ENCODE measurements at regions not wholly inside any gene's neighbourhood (a gene's known extent, or its start where the extent isn't known, plus 50 kb on each side); places are given as distances from the start of the nearest gene placed in this dataset.

DNA sequence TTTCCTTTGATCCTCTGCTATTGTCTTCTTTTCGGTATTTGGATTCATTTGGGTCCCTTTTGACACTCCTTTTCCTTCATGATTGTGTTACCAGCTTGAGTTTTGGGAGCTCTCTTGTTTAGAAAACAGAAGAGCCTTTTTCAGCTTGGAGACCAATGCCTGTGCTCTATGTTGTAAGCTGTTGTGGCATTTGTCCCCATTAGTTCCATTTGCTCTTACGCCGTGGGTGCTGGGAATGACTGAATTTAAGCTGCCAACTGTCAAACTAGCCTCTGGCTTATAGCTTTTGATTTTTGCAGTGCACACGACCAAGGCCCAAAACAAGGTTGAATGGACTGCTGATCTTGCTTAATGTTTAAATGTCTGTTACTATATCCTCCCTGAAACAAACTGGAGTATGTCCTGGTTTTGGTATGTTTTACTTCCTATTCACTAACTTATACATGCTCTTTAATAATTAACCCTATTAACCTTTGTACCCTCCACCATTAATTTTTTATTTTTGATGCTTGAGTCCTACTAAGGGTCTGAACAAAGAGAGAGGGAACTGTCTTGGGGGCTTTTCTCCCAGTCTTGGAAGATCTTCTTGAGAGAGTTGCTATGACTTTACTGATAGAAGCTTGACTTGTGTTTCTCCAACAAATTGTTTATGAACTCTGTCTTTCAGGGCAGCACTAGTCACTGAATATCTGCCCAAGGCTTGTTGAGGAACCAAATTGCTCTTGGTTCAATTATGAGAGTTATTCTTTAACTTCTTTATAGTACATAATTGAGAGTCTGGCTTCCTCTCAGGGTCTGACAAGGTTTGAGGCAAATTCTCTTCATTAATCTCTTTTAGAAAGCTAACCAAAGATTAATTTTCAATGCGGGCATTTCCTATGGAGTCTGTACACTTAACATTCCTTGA lies 100.3 kb upstream of the SIRPG start:
- Histone ChIP-seq H3K9ac (replicated peaks; ENCODE audit: extremely low read depth, insufficient read depth, low read length) (no peak overlapping the region), H3K4me2 (ENCODE audit: insufficient read depth, low read length) (no peak overlapping the region), H3K36me3 (ENCODE audit: control insufficient read depth in 2 of 2, extremely low read depth in 1 of 2, insufficient read depth in 2 of 2, low read length in 2 of 2) (no peaks in the 10 kb centered on the region), H3K4me1 (ENCODE audit: control insufficient read depth, extremely low read depth, insufficient read depth, low read length) (peaks cover 3% of the 10 kb centered on the region), H3K9me1 (replicated peaks; ENCODE audit: control insufficient read depth, extremely low read depth, insufficient read depth, low read length) (no peaks in the 10 kb centered on the region), H4K20me1 (replicated peaks; ENCODE audit: control insufficient read depth, extremely low read depth, insufficient read depth, low read length) (no peaks in the 10 kb centered on the region), H3K9me3 (replicated peaks; ENCODE audit: control insufficient read depth, insufficient read depth, low read length) (no peaks in the 10 kb centered on the region), H2AFZ (ENCODE audit: low read depth, low read length) (no peak overlapping the region), H3K27ac (ENCODE audit: insufficient read depth, low read depth, low read length) (no peak overlapping the region), H3K79me2 (ENCODE audit: control insufficient read depth, insufficient read depth, low read length) (no peaks in the 10 kb centered on the region), H3K27me3 (ENCODE audit: control insufficient read depth in 2 of 2, insufficient read depth in 2 of 2, low read length in 2 of 2) (peaks cover 3 to 8% of the 10 kb centered on the region in 2 experiments), H3K4me3 (replicated peaks in 1 of 3; ENCODE audit: insufficient read depth in 1 of 3, low read depth in 1 of 3, low read length in 3 of 3) (no peak overlapping the region)
- TF ChIP-seq CTCF (IDR thresholded peaks at IDR 0.05; ENCODE audit: extremely low read depth in 1 of 2, insufficient read depth in 1 of 2, low read depth in 1 of 2, low read length in 2 of 2) (no peak), JUN (IDR thresholded peaks at IDR 0.05; ENCODE audit: borderline replicate concordance, insufficient read depth, insufficient read length, low read depth) (no peak), POLR2A (IDR thresholded peaks at IDR 0.05; ENCODE audit: low read depth, low read length) (no peak), GATA2 (IDR thresholded peaks at IDR 0.05; ENCODE audit: insufficient read depth, insufficient read length, low read depth, low read length) (no peak), EZH2 (IDR thresholded peaks at IDR 0.05; ENCODE audit: borderline replicate concordance, low read depth, low read length, severe bottlenecking) (no peak), FOS (IDR thresholded peaks at IDR 0.05; ENCODE audit: borderline replicate concordance, insufficient read depth, low read length) (no peak), MYC (IDR thresholded peaks at IDR 0.05; ENCODE audit: low read depth, low read length) (no peak), POLR2AphosphoS5 (IDR thresholded peaks at IDR 0.05; ENCODE audit: insufficient read depth, low read depth, low read length) (no peak)
- TF ChIP-seq, protein P1, sequence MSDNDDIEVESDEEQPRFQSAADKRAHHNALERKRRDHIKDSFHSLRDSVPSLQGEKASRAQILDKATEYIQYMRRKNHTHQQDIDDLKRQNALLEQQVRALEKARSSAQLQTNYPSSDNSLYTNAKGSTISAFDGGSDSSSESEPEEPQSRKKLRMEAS (IDR thresholded peaks at IDR 0.05; ENCODE audit: insufficient read depth, insufficient read length): no peak
- no peak for DNase-seq (ENCODE audit: low read depth, low spot score)
- dilution Hi-C loops (cut with MboI; ENCODE audit: extremely low pct_ligation_motif_present, low sequenced_read_pairs): no loop called here
- FAIRE-seq: no peak
- intact Hi-C loops (cut with micrococcal nuclease): no loop called here
- ChIA-PET POLR2A (no interaction called here), CTCF (interaction anchor here (0.9 to 2.1 kb wide), 5 partner anchors 8 to 254 kb away, joined by 3 to 10 read pairs (median 5); no protein-coding TSS in a partner anchor)
- BruUV-seq (replicated peaks): no TSS peak

All from endothelial cell of umbilical vein (primary cell).